ENCODE measurements at regions not wholly inside any gene's neighbourhood (a gene's known extent, or its start where the extent isn't known, plus 50 kb on each side); places are given as distances from the start of the nearest gene placed in this dataset.

GRCh38 chr7:52146871-52147634 is 830.4 kb upstream of the COBL start:
- DNase-seq (ENCODE audit: low spot score): no peak

GRCh38 chr7:52143219-52143618 is 826.6 kb upstream of the COBL start:
- DNase-seq (ENCODE audit: low spot score): no peak

GRCh38 chr7:52140851-52141250 is 824.2 kb upstream of the COBL start:
- DNase-seq (ENCODE audit: low spot score): no peak

- no peak for DNase-seq (ENCODE audit: low spot score)
These were observed 818.8 kb upstream of the COBL start for GRCh38 chr7:52135403-52135802.

GRCh38 chr7:52129278-52129677 is 812.7 kb upstream of the COBL start:
- DNase-seq (ENCODE audit: low spot score): no peak

- no peak for DNase-seq (ENCODE audit: low spot score)
These were observed 804.3 kb upstream of the COBL start for GRCh38 chr7:52120912-52121311.

- no peak for DNase-seq (ENCODE audit: low spot score)
These were observed 802.9 kb upstream of the COBL start for GRCh38 chr7:52119537-52119936.

GRCh38 chr7:52114509-52114908 is 797.9 kb upstream of the COBL start:
- DNase-seq (ENCODE audit: low spot score): no peak

GRCh38 chr7:52114056-52114455 is 797.4 kb upstream of the COBL start:
- DNase-seq (ENCODE audit: low spot score): no peak

GRCh38 chr7:52107355-52107754 is 790.7 kb upstream of the COBL start:
- no peak for DNase-seq (ENCODE audit: low spot score)

- no peak for DNase-seq (ENCODE audit: low spot score)
These were observed 779.3 kb upstream of the COBL start for GRCh38 chr7:52095861-52096260.

- no peak for DNase-seq (ENCODE audit: low spot score)
These were observed 775.4 kb upstream of the COBL start for GRCh38 chr7:52091996-52092395.

- no peak for DNase-seq (ENCODE audit: low spot score)
These were observed 774.5 kb upstream of the COBL start for GRCh38 chr7:52091101-52091500.

GRCh38 chr7:52088008-52088901 is 771.6 kb upstream of the COBL start:
- no peak for DNase-seq (ENCODE audit: low spot score)

GRCh38 chr7:52085610-52086009 is 769.0 kb upstream of the COBL start:
- DNase-seq (ENCODE audit: low spot score): no peak

- DNase-seq (ENCODE audit: low spot score): no peak
These were observed 763.9 kb upstream of the COBL start for GRCh38 chr7:52080493-52080892.

- DNase-seq (ENCODE audit: low spot score): no peak
These were observed 763.1 kb upstream of the COBL start for GRCh38 chr7:52079726-52080125.

- DNase-seq (ENCODE audit: low spot score): no peak
These were observed 761.0 kb upstream of the COBL start for GRCh38 chr7:52077571-52077970.

GRCh38 chr7:52074912-52075311 is 758.3 kb upstream of the COBL start:
- DNase-seq (ENCODE audit: low spot score): no peak

- no peak for DNase-seq (ENCODE audit: low spot score)
These were observed 757.5 kb upstream of the COBL start for GRCh38 chr7:52074071-52074470.

GRCh38 chr7:52071744-52072143 is 755.1 kb upstream of the COBL start:
- no peak for DNase-seq (ENCODE audit: low spot score)

GRCh38 chr7:52064493-52064892 is 747.9 kb upstream of the COBL start:
- no peak for DNase-seq (ENCODE audit: low spot score)

- no peak for DNase-seq (ENCODE audit: low spot score)
These were observed 745.1 kb upstream of the COBL start for GRCh38 chr7:52061666-52062065.

Data from CD4-positive, alpha-beta T cell treated with Interleukin-15 for 4 hours (primary cell).